HG03066 (cell line): ENCODE measurements at regions not wholly inside any gene's neighbourhood (a gene's known extent, or its start where the extent isn't known, plus 50 kb on each side); places are given as distances from the start of the nearest gene placed in this dataset.
"Not testable (repeated sequence)": the region's sequence is repeated elsewhere in the genome, so short reads cannot be mapped to it uniquely, and the experiment has no call there.

Source experiments
- ATAC-seq: cut with Tn5 transposase; IDR thresholded peaks from one replicate; pipeline ENCODE4 v1.9.1; 2021; ENCODE audit warnings: low read depth; ENCODE audit not compliant: unreplicated experiment

DNA sequence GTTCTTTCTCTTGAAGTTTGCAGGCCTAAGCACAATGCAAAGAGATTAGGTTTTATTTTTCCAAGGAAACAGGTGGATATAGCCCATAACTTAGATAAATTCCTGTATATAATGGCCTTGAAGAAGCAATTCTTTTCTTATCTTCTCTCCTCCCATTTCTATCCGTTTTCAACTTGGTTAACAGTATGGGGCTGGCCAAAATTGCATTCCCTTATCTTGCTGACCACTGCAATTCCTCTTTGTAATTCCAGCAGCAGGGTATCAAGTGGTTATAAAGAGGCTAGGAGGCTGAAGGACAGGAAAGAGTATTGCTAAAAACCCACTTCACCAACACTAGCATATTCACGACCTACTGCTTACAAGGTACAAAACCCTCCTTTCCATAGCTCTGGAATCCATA lies 643.5 kb upstream of the ID4 start:
- ATAC-seq = no peak

DNA sequence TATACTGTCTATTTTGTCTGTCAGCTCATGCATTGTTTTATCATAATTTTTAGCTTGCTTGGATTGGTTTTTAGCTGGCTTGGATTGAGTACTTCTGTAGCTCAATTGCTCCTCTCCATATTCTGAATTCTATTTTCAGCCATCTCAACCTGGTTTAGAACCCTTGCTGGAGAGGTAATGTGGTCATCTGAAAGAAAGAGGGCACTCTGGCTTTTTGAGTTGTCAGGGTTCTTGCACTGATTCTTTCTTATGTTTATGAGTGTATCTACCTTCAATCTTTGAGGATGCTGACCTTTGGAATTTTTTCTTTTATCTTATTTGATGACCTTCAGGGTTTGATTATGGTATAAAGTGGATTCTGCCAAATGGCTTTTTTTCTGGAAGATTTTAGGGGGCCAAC lies 632.7 kb upstream of the ID4 start:
- ATAC-seq = no peak

DNA sequence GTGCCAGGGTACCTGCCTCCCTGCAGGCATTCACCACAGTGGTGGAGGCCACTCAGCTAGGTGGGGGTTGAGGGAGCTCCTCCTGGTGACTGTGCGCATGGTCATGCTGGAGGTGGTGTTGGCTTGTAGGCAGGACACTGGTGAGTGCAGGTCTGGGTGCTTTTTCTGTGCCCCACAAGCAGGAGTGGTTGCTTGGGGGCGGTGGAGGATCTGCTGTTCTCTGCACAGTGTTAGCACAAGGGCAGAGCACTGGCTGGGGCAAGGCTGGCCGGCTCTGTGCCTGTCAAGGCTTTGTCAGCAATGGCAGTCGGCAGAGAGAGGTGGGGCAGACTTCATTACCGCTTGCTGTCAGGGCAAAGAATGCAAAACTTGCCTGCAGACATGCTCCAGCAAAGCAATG lies 632.1 kb upstream of the ID4 start:
- ATAC-seq = no peak

GRCh38 chr6:19209202-19209601 lies 628.0 kb upstream of the ID4 start:
- no peak for ATAC-seq

GRCh38 chr6:19210849-19211590 lies 626.1 kb upstream of the ID4 start:
- ATAC-seq = no peak

GRCh38 chr6:19214231-19214630 lies 622.9 kb upstream of the ID4 start:
- ATAC-seq = no peak

GRCh38 chr6:19219931-19220330 lies 617.2 kb upstream of the ID4 start:
- ATAC-seq = no peak

GRCh38 chr6:19231878-19232561 lies 605.1 kb upstream of the ID4 start:
- ATAC-seq = no peak

- ATAC-seq = no peak
Measured at GRCh38 chr6:19245656-19246055, 591.5 kb upstream of the ID4 start.

GRCh38 chr6:19247181-19247580 lies 590.0 kb upstream of the ID4 start:
- not testable (repeated sequence) for ATAC-seq

- ATAC-seq = not testable (repeated sequence)
Measured at GRCh38 chr6:19256123-19256522, 581.0 kb upstream of the ID4 start.

DNA sequence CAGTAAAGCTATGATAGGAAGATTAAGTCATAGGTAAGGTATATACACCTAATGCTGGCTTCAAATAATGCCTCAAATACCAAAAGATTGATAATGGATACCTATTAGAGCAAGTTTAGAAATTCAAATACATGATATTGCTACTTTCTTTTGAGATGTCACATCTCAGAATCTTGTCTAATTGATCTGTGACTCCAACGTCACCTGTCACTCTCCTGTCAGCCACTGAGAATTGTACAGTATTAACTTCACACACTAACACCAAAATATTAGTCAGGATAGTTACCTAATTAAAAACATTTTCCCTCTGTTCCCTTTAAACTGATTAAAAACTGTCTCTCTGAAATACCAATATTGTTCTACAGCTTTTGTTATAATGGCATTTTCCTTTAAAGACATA lies 575.5 kb upstream of the ID4 start:
- ATAC-seq = no peak

GRCh38 chr6:19268117-19268516 lies 569.1 kb upstream of the ID4 start:
- ATAC-seq = no peak

DNA sequence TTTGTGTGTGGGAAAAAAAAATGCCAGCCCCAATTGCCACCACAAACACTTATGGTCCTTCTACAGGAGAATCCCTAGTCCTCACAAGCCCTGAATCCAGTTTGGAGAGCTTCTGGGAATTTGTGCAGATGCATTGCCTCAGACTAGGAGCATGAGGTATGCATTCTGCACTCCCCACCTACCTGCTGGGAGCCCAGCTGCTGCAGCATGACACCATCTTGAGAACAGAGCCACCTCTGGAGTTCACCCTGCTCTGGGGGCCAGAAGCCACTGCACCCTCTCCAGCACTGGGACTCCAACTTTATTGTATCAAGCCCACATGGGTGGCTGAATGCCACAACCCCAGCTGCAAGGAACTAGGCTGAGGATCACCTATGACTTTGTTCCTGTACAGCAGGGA lies 568.5 kb upstream of the ID4 start:
- ATAC-seq = no peak

DNA sequence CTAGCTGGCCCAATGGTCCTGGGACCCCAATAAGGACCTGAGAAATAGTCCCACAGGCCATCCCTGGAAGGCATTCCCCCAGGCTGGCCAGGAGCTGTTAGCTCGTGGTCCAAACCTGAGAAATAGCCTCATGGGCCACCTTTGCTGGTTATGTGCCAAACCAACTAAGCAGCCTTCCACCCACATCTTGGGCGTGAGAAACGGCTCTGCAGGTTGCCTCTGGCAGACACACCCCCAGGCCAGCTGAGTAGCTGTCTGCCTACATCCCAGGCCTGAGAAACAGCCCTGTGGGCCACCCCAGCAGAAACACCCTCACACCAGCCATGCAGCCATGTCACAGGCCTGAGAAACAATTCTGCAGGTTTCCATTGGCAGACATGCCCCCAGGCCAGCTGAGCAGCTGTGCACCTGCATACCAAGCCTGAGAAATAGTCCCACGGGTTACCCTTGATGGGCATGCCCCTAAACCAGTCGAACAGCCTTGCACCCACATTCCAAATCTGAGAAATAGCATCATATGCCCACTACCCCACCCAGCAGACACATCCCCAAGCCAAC lies 567.8 kb upstream of the ID4 start:
- no peak for ATAC-seq

DNA sequence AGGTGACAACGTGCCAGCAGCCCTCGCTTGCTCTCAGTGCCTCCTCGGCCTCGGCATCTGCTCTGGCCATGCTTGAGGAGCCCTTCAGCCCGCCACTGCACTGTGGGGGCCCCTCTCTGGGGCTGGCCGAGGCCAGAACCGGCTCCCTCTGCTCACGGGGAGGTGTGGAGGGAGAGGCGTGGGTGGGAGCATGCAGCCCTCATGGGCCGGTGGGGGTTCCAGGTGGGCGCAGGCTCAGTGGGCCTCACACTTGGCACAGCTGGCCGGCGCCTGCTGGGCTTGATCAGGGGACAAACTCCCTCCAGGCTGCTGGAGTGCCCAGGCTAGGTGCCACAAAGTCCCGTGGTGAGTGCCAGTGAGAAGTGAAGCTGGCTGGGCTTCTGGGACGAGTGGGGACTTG lies 566.6 kb upstream of the ID4 start:
- ATAC-seq = no peak

DNA sequence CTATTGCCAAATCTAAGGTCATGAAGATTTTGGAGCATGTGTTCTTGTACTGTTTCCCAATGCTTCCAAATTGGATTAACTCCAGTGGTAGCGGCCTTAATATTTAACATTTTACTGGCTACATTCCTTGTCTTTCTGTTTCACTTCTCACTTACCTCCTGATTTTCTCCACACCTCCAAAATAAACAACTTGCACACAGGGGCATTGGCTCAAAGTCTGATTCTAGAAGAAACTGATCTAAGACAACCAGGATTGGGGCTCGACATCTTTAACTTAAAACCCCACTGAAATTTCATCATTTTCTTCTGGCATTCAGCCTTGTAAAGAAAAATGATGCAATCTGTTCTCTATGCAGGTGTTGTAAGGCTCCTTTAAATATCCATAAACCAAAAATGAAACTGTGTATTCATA lies 557.9 kb upstream of the ID4 start:
- ATAC-seq = no peak

DNA sequence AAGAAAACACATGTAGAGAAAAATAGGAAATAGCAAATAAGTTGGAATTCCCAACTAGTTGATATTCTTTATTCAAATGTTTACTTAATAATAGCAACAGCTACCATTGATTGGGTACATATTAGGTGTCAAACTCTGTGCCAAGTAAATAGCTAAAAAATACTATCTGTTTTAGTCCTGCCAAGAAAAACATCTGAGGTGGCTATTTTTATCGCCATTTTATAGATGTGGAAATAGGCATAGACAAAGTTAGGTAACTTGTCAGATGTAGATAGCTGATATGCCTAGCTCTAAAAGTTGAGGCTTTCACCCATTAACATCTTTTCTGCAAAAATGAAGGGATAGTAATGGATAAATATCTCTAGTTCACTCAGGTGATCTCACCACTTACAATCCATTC lies 549.2 kb upstream of the ID4 start:
- ATAC-seq = no peak

DNA sequence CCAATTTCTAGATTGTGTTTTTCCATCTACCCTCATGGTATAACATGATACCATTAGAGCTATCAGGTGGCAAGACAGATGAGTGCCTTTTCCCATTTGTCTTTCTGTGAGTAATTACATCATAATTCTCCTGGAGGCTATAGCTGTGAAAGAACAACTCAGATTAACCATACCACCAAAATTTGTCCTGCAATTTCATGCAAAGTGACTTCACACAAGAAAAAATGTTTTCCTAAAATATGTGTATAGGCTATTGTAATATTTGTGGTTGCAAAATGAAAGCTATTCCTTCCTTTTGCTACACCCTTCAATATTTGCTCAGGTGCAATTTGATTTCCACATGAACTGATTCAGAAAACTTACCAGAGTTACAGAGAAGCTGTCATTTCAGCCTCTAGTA lies 547.7 kb upstream of the ID4 start:
- no peak for ATAC-seq

- no peak for ATAC-seq
Measured at GRCh38 chr6:19297880-19298279, 539.3 kb upstream of the ID4 start.

- no peak for ATAC-seq
Measured at GRCh38 chr6:19298421-19298820, 538.7 kb upstream of the ID4 start.

DNA sequence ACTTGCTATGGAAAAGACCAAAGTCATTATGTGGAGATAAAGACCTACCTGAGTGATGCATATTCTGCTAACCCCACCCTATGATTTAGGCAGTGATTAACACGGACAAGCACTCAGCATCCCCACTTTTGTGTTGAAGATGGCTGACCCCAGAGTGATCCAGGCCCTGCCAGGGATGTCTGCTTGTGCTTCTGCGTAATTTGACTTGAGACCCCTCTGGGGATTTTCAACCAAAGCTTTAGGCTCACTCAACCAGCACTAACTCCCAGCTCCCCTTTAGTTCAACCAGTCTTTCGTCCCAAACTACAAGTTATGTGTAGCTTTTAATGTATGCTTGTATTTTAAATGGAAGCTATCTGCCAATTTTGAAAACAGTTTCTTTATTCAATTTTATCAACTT lies 538.0 kb upstream of the ID4 start:
- ATAC-seq = no peak
